A549 (cell line): ENCODE measurements at regions not wholly inside any gene's neighbourhood (a gene's known extent, or its start where the extent isn't known, plus 50 kb on each side); places are given as distances from the start of the nearest gene placed in this dataset.

ENCODE experiments used
- ATAC-seq, 2 experiments: fragments of 200-7000 bp in 1 of 2; fragments of >200 bp in 1 of 2; cut with Nextera tagmentation in 1 of 2; cut with Tn5 transposase in 1 of 2; 3 replicates each; pipeline versions ENCODE4 v1.8.0 to v1.9.1; 2018 to 2020; ENCODE audit warnings: mild to moderate bottlenecking in 1 of 2, moderate library complexity in 1 of 2
- CTCF ChIA-PET: fragments of 300-600 bp; sonication (Branson Sonifier 250); formaldehyde crosslinking; extraction: SDS; loops from one replicate; lab custom pipeline; 2021; ENCODE audit warnings: antibody characterized with exemption, inconsistent platforms; lab: Yijun Ruan, JAX
- POLR2A ChIA-PET: fragments of 350-600 bp; formaldehyde crosslinking; extraction: SDS; loops from one replicate; lab custom pipeline; 2021; ENCODE audit warnings: antibody characterized with exemption, inconsistent platforms; lab: Yijun Ruan, JAX
- DNase-seq, 2 experiments: peaks; one replicate each; pipeline versions ENCODE4 v3.0.0 to v3.0.0-alpha.2; 2011 to 2016; ENCODE audit warnings: low read depth in 1 of 2, low spot score in 1 of 2
- FAIRE-seq: peaks from 2 replicates; lab custom pipeline; 2011; peaks lifted over from hg19 to GRCh38; lab: Jason Lieb, UNC
- H3K27ac ChIP-seq, 2 experiments: fragments of >200 bp; sonication (Bioruptor Twin); formaldehyde crosslinking; 3 replicates each; pipeline ENCODE4 v1.5.1; 2016 to 2017
- H3K4me1 ChIP-seq: fragments of >200 bp; sonication (Bioruptor Twin); formaldehyde crosslinking; 3 replicates; pipeline ENCODE4 v1.6.1; 2016
- H3K4me2 ChIP-seq: fragments of >200 bp; sonication (Bioruptor Twin); formaldehyde crosslinking; 3 replicates; pipeline ENCODE4 v1.6.1; 2016
- H3K4me3 ChIP-seq: fragments of >200 bp; sonication (Bioruptor Twin); formaldehyde crosslinking; 3 replicates; pipeline ENCODE4 v1.5.1; 2016
- H3K9me3 ChIP-seq: fragments of >200 bp; sonication (Bioruptor Twin); formaldehyde crosslinking; 3 replicates; pipeline ENCODE4 v1.6.1; 2016
- BCL3 ChIP-seq: fragments of >200 bp; sonication (Bioruptor Twin); formaldehyde crosslinking; IDR thresholded peaks from 3 replicates; pipeline ENCODE4 v1.6.1; 2016
- BHLHE40 ChIP-seq: IDR thresholded peaks from 2 replicates; pipeline ENCODE4 v1.6.1; 2012; ENCODE audit warnings: low read depth, low read length, inconsistent platforms
- CBX8 ChIP-seq: fragments of 200-600 bp; sonication (generic); IDR thresholded peaks from 2 replicates; pipeline ENCODE4 v1.6.1; 2016
- CTCF ChIP-seq: fragments of >200 bp; sonication (Bioruptor Twin); formaldehyde crosslinking; IDR thresholded peaks from 3 replicates; pipeline ENCODE4 v1.5.1; 2016
- ELK1 ChIP-seq: fragments of 150-350 bp; IDR thresholded peaks from 2 replicates; pipeline ENCODE4 v1.6.1; 2014; ENCODE audit warnings: low read depth, mild to moderate bottlenecking, low read length
- ESRRA ChIP-seq: fragments of 150-350 bp; IDR thresholded peaks from 2 replicates; pipeline ENCODE4 v1.6.1; 2014; ENCODE audit warnings: mild to moderate bottlenecking, low read length, borderline replicate concordance
- FOSB ChIP-seq: fragments of 250-450 bp; sonication (Bioruptor Pico); IDR thresholded peaks from 2 replicates; pipeline ENCODE4 v1.5.0; 2020; ENCODE audit warnings: mild to moderate bottlenecking, moderate library complexity
- HES2 ChIP-seq: fragments of >200 bp; sonication (Bioruptor Twin); formaldehyde crosslinking; IDR thresholded peaks from 2 replicates; pipeline ENCODE4 v1.6.1; 2016
- HOXA7 ChIP-seq: fragments of 250-450 bp; sonication (Bioruptor Pico); IDR thresholded peaks from 2 replicates; pipeline ENCODE4 v1.5.0; 2020; ENCODE audit warnings: mild to moderate bottlenecking, moderate library complexity
- JUN ChIP-seq, 2 experiments: fragments of >200 bp; sonication (Bioruptor Twin); formaldehyde crosslinking; IDR thresholded peaks; 2 replicates in 1 of 2; 3 replicates in 1 of 2; pipeline ENCODE4 v1.6.1; 2016 to 2017
- KDM5A ChIP-seq: fragments of 200-600 bp; sonication (generic); IDR thresholded peaks from 2 replicates; pipeline ENCODE4 v1.6.1; 2016; ENCODE audit warnings: antibody characterized with exemption, mild to moderate bottlenecking
- NFE2L2 ChIP-seq: fragments of 150-350 bp; conservative IDR thresholded peaks from 2 replicates; pipeline ENCODE4 v1.6.1; 2014; ENCODE audit warnings: low read length
- PBX3 ChIP-seq: IDR thresholded peaks from 2 replicates; pipeline ENCODE4 v1.6.1; 2012
- RAD21 ChIP-seq, 2 experiments: fragments of >200 bp in 1 of 2; sonication (Bioruptor Twin) in 1 of 2; formaldehyde crosslinking in 1 of 2; IDR thresholded peaks in 1 of 2; conservative IDR thresholded peaks in 1 of 2; 2 replicates in 1 of 2; 3 replicates in 1 of 2; pipeline ENCODE4 v1.6.1; 2012 to 2018; ENCODE audit warnings: inconsistent platforms in 1 of 2
- SMC3 ChIP-seq: fragments of >200 bp; sonication (Bioruptor Twin); formaldehyde crosslinking; IDR thresholded peaks from 3 replicates; pipeline ENCODE4 v1.6.1; 2018; ENCODE audit warnings: inconsistent platforms
- WGBS: methylation state at CpG from one replicate; pipeline ENCODE4 v1.1.6; 2017; ENCODE audit errors: missing lambda C conversion rate; 5-methylcytosine and 5-hydroxymethylcytosine counted together

- TF ChIP-seq CTCF, result no peak
Observed at GRCh38 chr21:27649762-27650161, 682.9 kb upstream of the ADAMTS5 start (continued).

- CTCF ChIA-PET, result no interaction called here
- no peak overlapping the region for H3K4me3 ChIP-seq
- DNase-seq (no peak), ATAC-seq (no peak)
- H3K27ac ChIP-seq, result no peak overlapping the region
- H3K4me1 ChIP-seq, result no peaks in the 10 kb centered on the region
- POLR2A ChIA-PET, result no interaction called here
- H3K9me3 ChIP-seq, result no peaks in the 10 kb centered on the region
- TF ChIP-seq CTCF, result no peak
- TF ChIP-seq NFE2L2, result no peak
- TF ChIP-seq KDM5A, result no peak
- no peak for TF ChIP-seq RAD21 (conservative IDR thresholded peaks at IDR 0.05 in 1 of 2, IDR thresholded peaks at IDR 0.05 in 1 of 2)
- TF ChIP-seq ESRRA, result no peak
- no peak for TF ChIP-seq HOXA7 (CRISPR knock-in tag)
- TF ChIP-seq ELK1, result no peak
- TF ChIP-seq, all 56 proteins: peak for 0
- no peak overlapping the region for H3K4me2 ChIP-seq
- no peak for FAIRE-seq
- 3% methylated on average over 4 of the region's 4 CpGs for WGBS
Observed at GRCh38 chr21:27649323-27649722, 682.4 kb upstream of the ADAMTS5 start.

GRCh38 chr21:27648560-27648959 is 681.7 kb upstream of the ADAMTS5 start:
- TF ChIP-seq SMC3 (no peak), ESRRA (no peak), JUN (IDR thresholded peaks at IDR 0.05) (no peak), HES2 (no peak), HOXA7 (CRISPR knock-in tag) (no peak), FOSB (CRISPR knock-in tag) (no peak), BCL3 (no peak), CTCF (no peak), BHLHE40 (no peak), PBX3 (no peak), CBX8 (no peak)
- H3K4me1 ChIP-seq, result no peaks in the 10 kb centered on the region
- 38% methylated on average over 1 of the region's 1 CpG for WGBS
- ChIA-PET CTCF (no interaction called here), POLR2A (no interaction called here)
- no peak overlapping the region for H3K4me2 ChIP-seq
- no peak overlapping the region for H3K4me3 ChIP-seq
- ATAC-seq, result no peak
- no peaks in the 10 kb centered on the region for H3K9me3 ChIP-seq
- no peak for DNase-seq
- FAIRE-seq, result no peak
- H3K27ac ChIP-seq, result no peak overlapping the region
